Testis (tissue), 2 donors: ENCODE measurements at regions not wholly inside any gene's neighbourhood (a gene's known extent, or its start where the extent isn't known, plus 50 kb on each side); places are given as distances from the start of the nearest gene placed in this dataset.

ENCODE experiments used
- POLR2A ChIP-seq: fragments of 450-650 bp; IDR thresholded peaks from one replicate; pipeline ENCODE4 v1.6.1; 2017; ENCODE audit warnings: antibody characterized with exemption, mild to moderate bottlenecking, moderate library complexity
- TF ChIP-seq, protein P1 (sequence below), 3 experiments: fragments of 450-650 bp in 2 of 3; fragments of 200-600 bp in 1 of 3; sonication (generic) in 1 of 3; IDR thresholded peaks; one replicate each; pipeline ENCODE4 v1.5.1; 2016 to 2019; ENCODE audit warnings: antibody characterized with exemption in 3 of 3, mild to moderate bottlenecking in 2 of 3, moderate library complexity in 1 of 3

DNA sequence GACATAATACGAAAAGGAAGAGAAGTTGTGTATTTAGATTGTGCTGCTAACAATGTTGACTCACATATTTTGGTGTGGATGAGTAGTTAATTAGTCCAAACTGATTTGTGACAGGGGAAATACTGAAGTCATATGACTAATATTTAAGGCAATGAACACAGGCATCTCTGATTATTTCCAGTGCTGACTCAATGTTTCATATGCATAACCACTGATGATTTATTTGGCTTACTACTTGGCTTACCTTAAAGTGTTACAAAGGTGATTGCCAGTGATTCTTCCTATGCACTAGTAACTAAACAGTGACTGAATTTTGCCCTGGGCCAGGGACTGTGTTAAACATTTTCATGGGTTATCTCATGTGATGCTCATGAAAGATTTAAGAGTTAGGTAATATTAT lies 722.6 kb downstream of the METTL4 start:
- TF ChIP-seq, protein P1, sequence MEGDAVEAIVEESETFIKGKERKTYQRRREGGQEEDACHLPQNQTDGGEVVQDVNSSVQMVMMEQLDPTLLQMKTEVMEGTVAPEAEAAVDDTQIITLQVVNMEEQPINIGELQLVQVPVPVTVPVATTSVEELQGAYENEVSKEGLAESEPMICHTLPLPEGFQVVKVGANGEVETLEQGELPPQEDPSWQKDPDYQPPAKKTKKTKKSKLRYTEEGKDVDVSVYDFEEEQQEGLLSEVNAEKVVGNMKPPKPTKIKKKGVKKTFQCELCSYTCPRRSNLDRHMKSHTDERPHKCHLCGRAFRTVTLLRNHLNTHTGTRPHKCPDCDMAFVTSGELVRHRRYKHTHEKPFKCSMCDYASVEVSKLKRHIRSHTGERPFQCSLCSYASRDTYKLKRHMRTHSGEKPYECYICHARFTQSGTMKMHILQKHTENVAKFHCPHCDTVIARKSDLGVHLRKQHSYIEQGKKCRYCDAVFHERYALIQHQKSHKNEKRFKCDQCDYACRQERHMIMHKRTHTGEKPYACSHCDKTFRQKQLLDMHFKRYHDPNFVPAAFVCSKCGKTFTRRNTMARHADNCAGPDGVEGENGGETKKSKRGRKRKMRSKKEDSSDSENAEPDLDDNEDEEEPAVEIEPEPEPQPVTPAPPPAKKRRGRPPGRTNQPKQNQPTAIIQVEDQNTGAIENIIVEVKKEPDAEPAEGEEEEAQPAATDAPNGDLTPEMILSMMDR (IDR thresholded peaks at IDR 0.05), result no peak
- TF ChIP-seq POLR2A, result no peak
